ENCODE measurements at regions not wholly inside any gene's neighbourhood (a gene's known extent, or its start where the extent isn't known, plus 50 kb on each side); places are given as distances from the start of the nearest gene placed in this dataset.
A peak's percentile ranks its signal among the peaks of the same experiment; 100 is the strongest.

- Mint-ChIP-seq H3K27ac (no peak overlapping the region), H3K4me3 (no peak overlapping the region), H3K27me3 (peaks cover 4% of the 10 kb centered on the region), H3K9me3 (no peaks in the 10 kb centered on the region), H3K36me3 (no peaks in the 10 kb centered on the region), H3K4me1 (no peaks in the 10 kb centered on the region)
These were observed 182.0 kb upstream of the WWC1 start for GRCh38 chr5:168109441-168109840.

DNA sequence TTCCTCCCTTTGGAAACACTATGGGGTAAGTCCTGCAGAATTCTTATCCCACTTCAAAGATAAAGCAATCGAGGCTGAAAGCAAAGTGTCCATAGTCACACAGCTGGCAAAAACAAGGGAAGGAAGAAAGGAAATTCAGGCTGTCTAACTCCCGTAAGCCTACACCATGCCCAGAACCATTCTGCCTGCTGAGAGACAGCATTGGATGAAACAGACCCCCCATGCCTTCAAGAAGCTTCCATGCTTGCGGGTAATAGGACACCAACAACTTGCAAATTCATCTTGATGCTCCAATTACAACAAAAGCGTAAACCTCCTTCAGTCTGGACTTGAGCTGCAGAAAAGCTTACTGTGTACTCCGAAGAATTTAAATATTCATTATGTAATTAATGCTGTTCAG lies 181.1 kb upstream of the WWC1 start:
- Mint-ChIP-seq H3K4me3 (no peak overlapping the region), H3K27ac (no peak overlapping the region), H3K9me3 (no peaks in the 10 kb centered on the region), H3K27me3 (peaks cover 3% of the 10 kb centered on the region), H3K36me3 (no peaks in the 10 kb centered on the region), H3K4me1 (no peaks in the 10 kb centered on the region)

DNA sequence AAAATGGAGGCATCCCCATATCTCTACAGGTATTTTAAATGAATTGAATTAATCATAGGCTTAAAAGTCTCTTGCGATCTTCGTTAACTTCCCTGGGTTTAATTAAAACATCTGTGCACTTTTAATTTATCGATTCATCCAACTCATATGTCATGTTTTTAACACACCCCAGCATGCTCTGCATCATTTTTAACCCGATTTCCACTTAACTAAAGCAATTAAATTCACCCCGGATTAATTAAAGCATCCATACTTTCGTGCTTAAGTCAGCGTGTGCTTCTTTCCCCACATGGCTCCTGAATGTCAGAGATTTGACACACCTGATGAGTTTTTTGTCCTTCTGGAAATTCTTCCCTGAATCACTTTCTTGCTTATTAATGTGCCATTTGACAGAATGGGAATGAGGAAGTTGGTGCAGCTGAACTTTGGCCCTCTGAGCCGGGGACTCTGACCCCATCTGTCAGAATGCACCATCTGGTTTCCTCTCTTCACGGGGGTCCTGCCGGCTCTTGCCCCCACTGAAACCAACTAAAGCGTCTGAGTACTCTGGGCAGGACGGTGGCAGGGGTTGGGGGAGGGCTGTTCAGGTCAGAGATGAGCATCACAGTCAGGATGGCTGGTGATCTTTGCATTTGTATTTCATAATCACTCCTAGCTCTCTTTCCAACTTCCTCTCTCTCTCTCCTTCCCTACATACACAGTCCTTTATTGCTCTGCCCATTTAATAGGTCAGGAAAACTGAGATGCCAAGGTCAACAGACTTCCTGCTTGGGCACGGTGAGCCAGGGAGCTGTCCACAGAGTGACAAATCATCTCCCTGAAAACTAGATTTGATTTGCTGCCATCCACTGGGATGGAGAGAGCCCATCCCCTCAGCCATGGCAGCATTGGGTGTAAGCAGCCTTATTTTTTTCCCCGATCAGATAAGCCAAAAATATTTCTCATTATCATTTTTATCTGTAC lies 180.3 kb upstream of the WWC1 start:
- Mint-ChIP-seq H3K9me3 (no peaks in the 10 kb centered on the region), H3K27me3 (peaks cover 3% of the 10 kb centered on the region), H3K4me3 (no peak overlapping the region), H3K4me1 (no peaks in the 10 kb centered on the region), H3K36me3 (no peaks in the 10 kb centered on the region), H3K27ac (no peak overlapping the region)

GRCh38 chr5:168114444-168115017 lies 176.9 kb upstream of the WWC1 start:
- H3K27ac Mint-ChIP-seq, result no peak overlapping the region
- H3K4me1 Mint-ChIP-seq, result peaks cover 0 to 3% (median 0%) of the 10 kb centered on the region in 3 donors
- no peaks in the 10 kb centered on the region for H3K36me3 Mint-ChIP-seq
- peaks cover 2% of the 10 kb centered on the region for H3K27me3 Mint-ChIP-seq
- no peak overlapping the region for H3K4me3 Mint-ChIP-seq
- H3K9me3 Mint-ChIP-seq, result peaks cover 0 to under 1% (median 0%) of the 10 kb centered on the region in 3 donors

GRCh38 chr5:168117469-168117868 lies 174.0 kb upstream of the WWC1 start:
- H3K27me3 Mint-ChIP-seq, result peaks cover 6% of the 10 kb centered on the region
- H3K36me3 Mint-ChIP-seq, result no peaks in the 10 kb centered on the region
- H3K9me3 Mint-ChIP-seq, result peaks cover 0 to 2% (median 0%) of the 10 kb centered on the region in 3 donors
- H3K27ac Mint-ChIP-seq, result no peak overlapping the region
- H3K4me1 Mint-ChIP-seq, result peaks cover 0 to 3% (median 0%) of the 10 kb centered on the region in 3 donors
- H3K4me3 Mint-ChIP-seq, result no peak overlapping the region

GRCh38 chr5:168118042-168118668 lies 173.3 kb upstream of the WWC1 start:
- Mint-ChIP-seq H3K9me3 (peaks cover 0 to 2% (median 0%) of the 10 kb centered on the region in 3 donors), H3K4me1 (peaks cover 0 to 3% (median 0%) of the 10 kb centered on the region in 3 donors), H3K27me3 (peaks cover 6% of the 10 kb centered on the region), H3K4me3 (no peak overlapping the region), H3K27ac (no peak overlapping the region), H3K36me3 (no peaks in the 10 kb centered on the region)

DNA sequence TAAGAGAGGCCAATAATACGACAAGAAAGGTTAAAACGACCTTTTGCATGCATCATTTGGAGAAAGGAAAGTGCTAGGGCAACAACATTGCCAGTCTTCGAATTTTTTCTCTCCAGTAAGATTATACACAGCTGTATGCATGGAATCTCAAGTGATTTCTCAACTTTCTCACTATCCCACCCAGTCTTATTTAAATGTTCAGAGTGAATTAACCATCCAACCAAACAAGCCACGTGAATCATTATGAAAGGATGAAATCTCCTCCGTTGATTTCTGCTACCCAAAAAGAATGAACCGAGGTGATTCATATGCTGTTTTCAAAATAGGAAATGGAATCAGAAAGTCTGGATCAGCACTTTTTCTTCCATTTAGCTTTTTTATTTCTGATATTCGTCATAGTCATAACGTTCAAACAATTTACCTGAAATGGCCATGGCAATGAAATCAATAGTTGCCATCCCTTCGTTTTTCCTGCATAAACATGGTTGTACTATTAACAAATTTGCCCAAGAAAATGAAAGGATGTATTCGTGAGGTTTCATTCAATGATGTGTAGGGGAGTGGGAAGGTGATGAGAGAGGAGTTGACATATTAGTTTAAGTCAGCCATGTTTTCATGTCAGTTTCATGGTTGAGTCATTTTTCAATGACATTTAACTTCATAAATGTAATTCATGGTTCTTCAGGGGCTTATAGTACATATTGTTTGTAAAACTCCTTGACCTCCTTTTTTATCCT lies 170.9 kb upstream of the WWC1 start:
- Mint-ChIP-seq H3K9me3 (peaks cover 0 to 3% (median 2%) of the 10 kb centered on the region in 3 donors), H3K4me3 (no peak overlapping the region), H3K27me3 (peaks cover 6% of the 10 kb centered on the region), H3K27ac (no peak overlapping the region), H3K36me3 (no peaks in the 10 kb centered on the region), H3K4me1 (peaks cover 0 to 3% (median 0%) of the 10 kb centered on the region in 3 donors)

- Mint-ChIP-seq H3K4me1 (peaks cover 0 to 3% (median 0%) of the 10 kb centered on the region in 3 donors), H3K36me3 (no peaks in the 10 kb centered on the region), H3K4me3 (no peak overlapping the region), H3K9me3 (peaks cover 0 to 3% (median 2%) of the 10 kb centered on the region in 3 donors), H3K27me3 (peaks cover 6% of the 10 kb centered on the region), H3K27ac (no peak overlapping the region)
These were observed 170.3 kb upstream of the WWC1 start for GRCh38 chr5:168121138-168121494.

DNA sequence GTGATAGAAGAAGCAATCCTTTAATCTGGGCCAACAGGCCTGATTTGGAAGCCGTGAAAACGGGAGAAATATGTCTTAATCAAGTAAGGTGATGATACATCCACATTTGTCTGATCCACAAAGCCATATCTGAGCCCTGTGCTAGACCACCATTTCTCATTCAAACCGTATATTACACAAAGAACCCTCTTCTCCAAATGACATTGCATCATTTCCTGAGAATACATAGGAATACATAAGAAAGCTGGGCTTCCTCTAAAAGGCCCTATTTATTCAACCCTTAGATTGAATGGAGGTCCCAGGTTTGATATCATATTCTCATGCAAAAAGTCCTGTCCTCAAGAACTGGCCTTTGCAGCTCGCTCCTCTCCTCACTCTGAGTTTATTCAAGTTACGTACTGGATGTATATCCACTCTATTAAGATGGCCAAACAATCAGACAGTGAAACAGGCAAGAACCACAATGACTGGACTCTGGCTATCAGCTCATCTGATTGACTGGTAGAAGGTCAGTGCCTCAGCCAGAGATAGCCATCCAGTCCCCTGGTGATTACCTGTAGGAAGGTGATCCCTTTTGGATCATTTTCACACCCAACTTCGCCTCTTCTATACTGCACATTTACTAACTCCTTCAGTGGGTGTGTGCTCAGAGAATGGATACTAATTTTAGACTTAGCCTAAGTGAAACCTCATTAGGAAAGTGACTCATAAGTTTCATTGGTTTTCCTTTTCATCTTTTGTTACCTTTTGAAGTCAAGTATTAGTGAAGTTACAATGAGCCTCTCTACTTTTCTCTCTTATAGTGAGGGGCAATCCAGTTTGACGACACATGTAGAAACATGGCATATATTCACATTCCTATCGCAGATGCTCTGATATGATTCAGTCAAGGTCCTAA lies 167.6 kb upstream of the WWC1 start:
- Mint-ChIP-seq H3K9me3 (peaks cover 0 to 3% (median 2%) of the 10 kb centered on the region in 3 donors), H3K27ac (no peak overlapping the region), H3K27me3 (peaks cover 4% of the 10 kb centered on the region), H3K36me3 (no peaks in the 10 kb centered on the region), H3K4me1 (no peaks in the 10 kb centered on the region), H3K4me3 (no peak overlapping the region)

GRCh38 chr5:168125445-168126199 lies 165.8 kb upstream of the WWC1 start:
- H3K4me3 Mint-ChIP-seq, result no peak overlapping the region
- H3K9me3 Mint-ChIP-seq, result peaks cover 0 to 3% (median 0%) of the 10 kb centered on the region in 3 donors
- H3K27me3 Mint-ChIP-seq, result no peaks in the 10 kb centered on the region
- no peaks in the 10 kb centered on the region for H3K36me3 Mint-ChIP-seq
- no peak overlapping the region for H3K27ac Mint-ChIP-seq
- H3K4me1 Mint-ChIP-seq, result no peaks in the 10 kb centered on the region

DNA sequence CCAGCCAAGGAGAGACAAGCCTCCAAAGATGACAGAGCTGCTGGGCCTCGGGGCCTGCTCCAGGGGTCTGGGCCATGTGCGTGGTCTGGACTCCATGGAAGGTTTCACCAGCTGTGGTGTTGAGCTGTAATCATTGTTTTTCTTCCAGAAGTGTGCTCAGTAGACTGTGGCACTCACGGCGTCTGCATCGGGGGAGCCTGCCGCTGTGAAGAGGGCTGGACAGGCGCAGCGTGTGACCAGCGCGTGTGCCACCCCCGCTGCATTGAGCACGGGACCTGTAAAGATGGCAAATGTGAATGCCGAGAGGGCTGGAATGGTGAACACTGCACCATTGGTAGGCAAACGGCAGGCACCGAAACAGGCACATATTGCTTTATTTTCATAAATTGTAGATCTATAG lies 164.8 kb upstream of the WWC1 start:
- Mint-ChIP-seq H3K27me3 (no peaks in the 10 kb centered on the region), H3K36me3 (no peaks in the 10 kb centered on the region), H3K9me3 (peaks cover 0 to 3% (median 0%) of the 10 kb centered on the region in 3 donors), H3K4me1 (no peaks in the 10 kb centered on the region), H3K27ac (no peak overlapping the region), H3K4me3 (no peak overlapping the region)

DNA sequence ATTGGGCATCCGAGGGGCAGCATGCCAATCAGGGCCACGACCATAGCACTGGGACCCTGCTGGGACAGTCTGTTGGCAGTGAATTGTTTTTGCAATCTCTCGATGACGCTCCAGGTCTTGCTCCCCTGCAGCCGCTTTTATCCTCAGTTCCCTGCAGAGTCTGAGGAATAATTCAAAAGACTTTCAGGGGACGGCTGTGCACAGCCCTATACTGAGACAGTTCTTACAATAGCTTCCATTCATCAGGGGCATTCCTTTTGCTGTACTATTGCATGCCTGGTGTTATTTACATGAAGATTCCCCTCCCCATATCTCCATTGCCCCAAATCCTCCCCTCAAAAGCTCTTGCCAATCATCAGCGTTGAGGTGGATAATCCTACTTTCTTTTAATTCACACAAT lies 163.3 kb upstream of the WWC1 start:
- Mint-ChIP-seq H3K4me3 (no peak overlapping the region), H3K27ac (no peak overlapping the region), H3K27me3 (no peaks in the 10 kb centered on the region), H3K4me1 (no peaks in the 10 kb centered on the region), H3K9me3 (peaks cover 0 to 3% (median 0%) of the 10 kb centered on the region in 3 donors), H3K36me3 (no peaks in the 10 kb centered on the region)

GRCh38 chr5:168128557-168128956 lies 162.9 kb upstream of the WWC1 start:
- Mint-ChIP-seq H3K27ac (peak overlapping the region in 1 of 3 donors; percentile 11), H3K4me1 (no peaks in the 10 kb centered on the region), H3K9me3 (peaks cover 0 to 3% (median 0%) of the 10 kb centered on the region in 3 donors), H3K4me3 (no peak overlapping the region), H3K36me3 (no peaks in the 10 kb centered on the region), H3K27me3 (no peaks in the 10 kb centered on the region)

Measured in IgD-negative memory B cell (primary cell).